Neural progenitor cell (in vitro differentiated cells): ENCODE measurements at regions not wholly inside any gene's neighbourhood (a gene's known extent, or its start where the extent isn't known, plus 50 kb on each side); places are given as distances from the start of the nearest gene placed in this dataset.

Experiments
- DNase-seq: peaks from one replicate; pipeline ENCODE4 v3.0.0-alpha.2; 2016; ENCODE audit warnings: low spot score
- H2AFZ ChIP-seq: fragments of 200-600 bp; sonication (generic); replicated peaks from 2 replicates; pipeline ENCODE4 v1.6.1; 2016; ENCODE audit warnings: antibody characterized with exemption
- H3F3A ChIP-seq: fragments of 200-600 bp; sonication (generic); 2 replicates; pipeline ENCODE4 v1.6.1; 2016; ENCODE audit warnings: antibody characterized with exemption, low read depth
- H3K27ac ChIP-seq: fragments of 200-600 bp; sonication (generic); 2 replicates; pipeline ENCODE4 v1.5.1; 2016; ENCODE audit warnings: mild to moderate bottlenecking
- H3K27me3 ChIP-seq: fragments of 200-600 bp; sonication (generic); 2 replicates; pipeline ENCODE4 v1.6.1; 2016; ENCODE audit warnings: mild to moderate bottlenecking, moderate library complexity
- H3K36me3 ChIP-seq: fragments of 200-600 bp; sonication (generic); 2 replicates; pipeline ENCODE4 v1.5.1; 2016
- H3K4me1 ChIP-seq: fragments of 200-600 bp; sonication (generic); 2 replicates; pipeline ENCODE4 v1.6.1; 2016; ENCODE audit warnings: mixed run types
- H3K4me2 ChIP-seq: fragments of 200-600 bp; sonication (generic); 2 replicates; pipeline ENCODE4 v1.6.1; 2016
- H3K4me3 ChIP-seq: fragments of 200-600 bp; sonication (generic); 2 replicates; pipeline ENCODE4 v1.5.1; 2016
- H3K79me2 ChIP-seq: fragments of 200-600 bp; sonication (generic); 2 replicates; pipeline ENCODE4 v1.6.1; 2016; ENCODE audit warnings: low read depth
- H3K9ac ChIP-seq: fragments of 200-600 bp; sonication (generic); 2 replicates; pipeline ENCODE4 v1.6.1; 2016
- H3K9me3 ChIP-seq: fragments of 200-600 bp; sonication (generic); 2 replicates; pipeline ENCODE4 v1.5.1; 2016; ENCODE audit warnings: low read depth
- H4K20me1 ChIP-seq: fragments of 200-600 bp; sonication (generic); 2 replicates; pipeline ENCODE4 v1.6.1; 2016; ENCODE audit warnings: low read depth
- H3K27ac Mint-ChIP-seq: 3 replicates; pipeline ENCODE4 v1.8.0; 2021; ENCODE audit warnings: mixed read lengths
- H3K27me3 Mint-ChIP-seq: 2 replicates; pipeline ENCODE4 v1.8.0; 2022; ENCODE audit warnings: low read depth, mild to moderate bottlenecking, inconsistent platforms, moderate library complexity, mixed read lengths; ENCODE audit not compliant: insufficient read depth
- H3K36me3 Mint-ChIP-seq: 3 replicates; pipeline ENCODE4 v1.8.0; 2021; ENCODE audit warnings: mixed read lengths
- H3K4me1 Mint-ChIP-seq: 3 replicates; pipeline ENCODE4 v1.8.0; 2021; ENCODE audit warnings: mixed read lengths
- H3K4me3 Mint-ChIP-seq: 3 replicates; pipeline ENCODE4 v1.8.0; 2021; ENCODE audit warnings: mild to moderate bottlenecking, moderate library complexity, mixed read lengths
- H3K9me3 Mint-ChIP-seq: 3 replicates; pipeline ENCODE4 v1.8.0; 2020; ENCODE audit warnings: mixed read lengths
- EZH2 ChIP-seq: fragments of 200-600 bp; sonication (generic); IDR thresholded peaks from 2 replicates; pipeline ENCODE4 v1.6.1; 2017; ENCODE audit warnings: antibody characterized with exemption, mild to moderate bottlenecking, moderate library complexity
- EZH2phosphoT487 ChIP-seq: fragments of 200-600 bp; sonication (generic); IDR thresholded peaks from 2 replicates; pipeline ENCODE4 v1.6.1; 2017; ENCODE audit warnings: antibody characterized with exemption
- TF ChIP-seq, protein P1 (sequence below): fragments of 200-600 bp; sonication (generic); IDR thresholded peaks from 2 replicates; pipeline ENCODE4 v1.5.1; 2017; ENCODE audit warnings: antibody characterized with exemption, mild to moderate bottlenecking

DNA sequence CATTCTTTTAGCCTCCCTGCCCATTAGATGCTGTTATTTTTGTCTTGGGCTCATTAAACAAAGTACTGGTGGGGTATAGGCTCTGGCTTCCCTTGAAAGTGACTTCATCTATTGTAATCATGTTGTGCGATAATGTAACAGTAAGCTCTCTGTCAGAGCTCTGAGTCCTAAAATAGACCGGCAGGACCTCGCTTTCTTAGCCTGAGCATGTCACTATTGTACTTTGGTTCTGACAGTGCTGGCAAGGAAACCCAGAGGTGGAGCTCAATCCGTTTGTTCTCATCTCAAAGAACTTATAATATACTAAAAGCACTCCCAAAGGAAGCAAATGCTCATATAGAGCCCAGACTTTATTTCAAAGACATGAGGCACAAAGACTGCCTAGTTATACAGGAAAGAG, 339.1 kb upstream of the CCNH start:
- no peak for DNase-seq
- Histone ChIP-seq H3K4me1 (peaks cover 44% of the 10 kb centered on the region), H3K27me3 (no peaks in the 10 kb centered on the region), H3K36me3 (no peaks in the 10 kb centered on the region), H3K4me3 (no peak overlapping the region), H2AFZ (peak overlapping the region; percentile 9), H3F3A (peaks cover 15% of the 10 kb centered on the region), H4K20me1 (no peaks in the 10 kb centered on the region), H3K79me2 (no peaks in the 10 kb centered on the region), H3K27ac (no peak overlapping the region), H3K4me2 (no peak overlapping the region), H3K9me3 (no peaks in the 10 kb centered on the region), H3K9ac (no peak overlapping the region)
- Mint-ChIP-seq H3K4me1 (peaks cover 8% of the 10 kb centered on the region), H3K27me3 (no peaks in the 10 kb centered on the region), H3K36me3 (no peaks in the 10 kb centered on the region), H3K4me3 (no peak overlapping the region), H3K9me3 (no peaks in the 10 kb centered on the region), H3K27ac (no peak overlapping the region)
- TF ChIP-seq, protein P1, sequence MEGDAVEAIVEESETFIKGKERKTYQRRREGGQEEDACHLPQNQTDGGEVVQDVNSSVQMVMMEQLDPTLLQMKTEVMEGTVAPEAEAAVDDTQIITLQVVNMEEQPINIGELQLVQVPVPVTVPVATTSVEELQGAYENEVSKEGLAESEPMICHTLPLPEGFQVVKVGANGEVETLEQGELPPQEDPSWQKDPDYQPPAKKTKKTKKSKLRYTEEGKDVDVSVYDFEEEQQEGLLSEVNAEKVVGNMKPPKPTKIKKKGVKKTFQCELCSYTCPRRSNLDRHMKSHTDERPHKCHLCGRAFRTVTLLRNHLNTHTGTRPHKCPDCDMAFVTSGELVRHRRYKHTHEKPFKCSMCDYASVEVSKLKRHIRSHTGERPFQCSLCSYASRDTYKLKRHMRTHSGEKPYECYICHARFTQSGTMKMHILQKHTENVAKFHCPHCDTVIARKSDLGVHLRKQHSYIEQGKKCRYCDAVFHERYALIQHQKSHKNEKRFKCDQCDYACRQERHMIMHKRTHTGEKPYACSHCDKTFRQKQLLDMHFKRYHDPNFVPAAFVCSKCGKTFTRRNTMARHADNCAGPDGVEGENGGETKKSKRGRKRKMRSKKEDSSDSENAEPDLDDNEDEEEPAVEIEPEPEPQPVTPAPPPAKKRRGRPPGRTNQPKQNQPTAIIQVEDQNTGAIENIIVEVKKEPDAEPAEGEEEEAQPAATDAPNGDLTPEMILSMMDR: no peak
- TF ChIP-seq EZH2 (no peak), EZH2phosphoT487 (no peak)

DNA sequence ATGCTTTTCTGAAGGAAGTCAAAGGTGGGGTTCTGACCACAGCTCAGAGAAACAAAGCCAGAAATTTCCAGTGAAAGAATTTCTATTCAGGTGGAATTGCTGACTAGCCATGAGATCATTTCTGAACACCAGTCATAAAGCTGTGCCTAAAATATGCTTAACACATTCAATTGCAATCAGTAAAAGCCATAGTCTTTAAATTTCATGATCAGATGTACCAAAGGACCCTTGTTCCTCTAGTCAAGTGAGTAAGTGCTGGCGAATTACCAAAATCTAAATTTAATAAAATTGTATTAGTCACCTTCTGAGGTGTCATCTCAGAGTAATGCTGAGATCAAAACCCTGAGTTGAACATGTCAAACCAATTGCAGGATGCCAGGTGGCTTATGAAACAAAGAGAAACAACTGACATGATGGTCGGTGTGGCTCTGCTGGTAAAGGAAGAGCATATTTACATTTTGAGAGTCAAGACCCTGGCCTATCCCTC, 334.2 kb upstream of the CCNH start:
- peaks cover 7% of the 10 kb centered on the region for H3K4me1 Mint-ChIP-seq
- Histone ChIP-seq H3K4me2 (no peak overlapping the region), H4K20me1 (no peaks in the 10 kb centered on the region)

DNA sequence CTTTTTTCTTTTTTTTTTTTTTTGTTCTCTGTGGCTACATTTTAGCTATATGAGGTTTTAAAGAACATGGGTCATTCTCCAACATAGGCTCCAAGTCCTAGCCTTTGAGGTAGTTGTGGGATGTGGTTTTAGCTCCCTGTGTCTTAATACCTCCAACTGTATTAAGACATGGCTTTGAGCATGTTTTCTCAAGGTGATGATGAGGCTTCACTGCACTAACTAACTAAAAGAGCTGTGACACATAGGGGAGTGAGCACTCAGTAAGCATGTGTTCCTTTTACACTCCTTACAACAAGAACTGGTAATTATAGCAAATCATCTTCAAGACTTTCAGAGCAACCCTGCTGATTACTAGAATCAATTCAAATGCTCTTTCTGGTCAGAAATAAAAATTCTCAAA, 333.6 kb upstream of the CCNH start:
- H3K27ac ChIP-seq: no peak overlapping the region
- Mint-ChIP-seq H3K36me3 (no peaks in the 10 kb centered on the region), H3K27me3 (no peaks in the 10 kb centered on the region), H3K9me3 (no peaks in the 10 kb centered on the region), H3K4me1 (peaks cover 13% of the 10 kb centered on the region), H3K27ac (no peak overlapping the region), H3K4me3 (no peak overlapping the region)
- no peaks in the 10 kb centered on the region for H3K36me3 ChIP-seq
- H4K20me1 ChIP-seq: no peaks in the 10 kb centered on the region
- no peaks in the 10 kb centered on the region for H3F3A ChIP-seq
- no peak overlapping the region for H3K9ac ChIP-seq
- no peak overlapping the region for H3K4me2 ChIP-seq
- no peak overlapping the region for H2AFZ ChIP-seq
- TF ChIP-seq EZH2phosphoT487: no peak
- TF ChIP-seq EZH2: no peak
- TF ChIP-seq, protein P1: no peak
- peaks cover 16% of the 10 kb centered on the region for H3K4me1 ChIP-seq
- H3K27me3 ChIP-seq: no peaks in the 10 kb centered on the region
- no peak overlapping the region for H3K4me3 ChIP-seq
- no peak for DNase-seq
- no peaks in the 10 kb centered on the region for H3K79me2 ChIP-seq
- no peaks in the 10 kb centered on the region for H3K9me3 ChIP-seq

More for the DNA sequence above, 334.2 kb upstream of the CCNH start:
- no peak overlapping the region for H3K9ac ChIP-seq
- H3K9me3 ChIP-seq: no peaks in the 10 kb centered on the region
- peaks cover 13% of the 10 kb centered on the region for H3K4me1 ChIP-seq
- Mint-ChIP-seq H3K9me3 (no peaks in the 10 kb centered on the region), H3K4me3 (no peak overlapping the region), H3K36me3 (no peaks in the 10 kb centered on the region), H3K27ac (no peak overlapping the region), H3K27me3 (no peaks in the 10 kb centered on the region)
- H3K27ac ChIP-seq: no peak overlapping the region
- no peaks in the 10 kb centered on the region for H3F3A ChIP-seq
- no peaks in the 10 kb centered on the region for H3K79me2 ChIP-seq
- no peaks in the 10 kb centered on the region for H3K36me3 ChIP-seq
- DNase-seq: no peak
- H3K27me3 ChIP-seq: no peaks in the 10 kb centered on the region
- no peak overlapping the region for H3K4me3 ChIP-seq
- TF ChIP-seq EZH2phosphoT487: no peak
- TF ChIP-seq, protein P1: no peak
- TF ChIP-seq EZH2: no peak
- no peak overlapping the region for H2AFZ ChIP-seq
